Stimulated activated CD4-positive, alpha-beta T cell treated with anti-CD3 and anti-CD28 coated beads, Interleukin-4, amount 100 ng/mL, for 1 hour (primary cell): ENCODE measurements at regions not wholly inside any gene's neighbourhood (a gene's known extent, or its start where the extent isn't known, plus 50 kb on each side); places are given as distances from the start of the nearest gene placed in this dataset.

ENCODE experiments used
- DNase-seq: peaks from one replicate; pipeline ENCODE4 v3.0.0-alpha.2; 2020

GRCh38 chr1:240001177-240001740 is 90.4 kb upstream of the FMN2 start:
- DNase-seq: no peak

GRCh38 chr1:240004086-240004749 is 87.5 kb upstream of the FMN2 start:
- DNase-seq: no peak

GRCh38 chr1:240005997-240006650 is 85.6 kb upstream of the FMN2 start:
- no peak for DNase-seq

- no peak for DNase-seq
Observed at GRCh38 chr1:240008298-240008697, 83.4 kb upstream of the FMN2 start.

- no peak for DNase-seq
Observed at GRCh38 chr1:240014051-240014450, 77.6 kb upstream of the FMN2 start.

- no peak for DNase-seq
Observed at GRCh38 chr1:240018617-240019016, 73.1 kb upstream of the FMN2 start.

- no peak for DNase-seq
Observed at GRCh38 chr1:240019524-240019923, 72.2 kb upstream of the FMN2 start.

GRCh38 chr1:240020871-240021270 is 70.8 kb upstream of the FMN2 start:
- DNase-seq: no peak

- no peak for DNase-seq
Observed at GRCh38 chr1:240021709-240022108, 70.0 kb upstream of the FMN2 start.

GRCh38 chr1:240027059-240027462 is 64.6 kb upstream of the FMN2 start:
- DNase-seq: no peak

- DNase-seq: no peak
Observed at GRCh38 chr1:240029418-240029817, 62.3 kb upstream of the FMN2 start.

GRCh38 chr1:240030236-240030635 is 61.4 kb upstream of the FMN2 start:
- DNase-seq: no peak

GRCh38 chr1:240031009-240031408 is 60.7 kb upstream of the FMN2 start:
- DNase-seq: no peak

- no peak for DNase-seq
Observed at GRCh38 chr1:240031414-240031813, 60.3 kb upstream of the FMN2 start.

GRCh38 chr1:240033406-240033805 is 58.3 kb upstream of the FMN2 start:
- DNase-seq: no peak

GRCh38 chr1:240036526-240036925 is 55.2 kb upstream of the FMN2 start:
- no peak for DNase-seq
